HG02981 (cell line): ENCODE measurements at regions not wholly inside any gene's neighbourhood (a gene's known extent, or its start where the extent isn't known, plus 50 kb on each side); places are given as distances from the start of the nearest gene placed in this dataset.
"Not testable (repeated sequence)": the region's sequence is repeated elsewhere in the genome, so short reads cannot be mapped to it uniquely, and the experiment has no call there.

Source experiments
- ATAC-seq: cut with Tn5 transposase; IDR thresholded peaks from one replicate; pipeline ENCODE4 v1.9.1; 2021; ENCODE audit warnings: mild to moderate bottlenecking, moderate library complexity; ENCODE audit not compliant: unreplicated experiment

DNA sequence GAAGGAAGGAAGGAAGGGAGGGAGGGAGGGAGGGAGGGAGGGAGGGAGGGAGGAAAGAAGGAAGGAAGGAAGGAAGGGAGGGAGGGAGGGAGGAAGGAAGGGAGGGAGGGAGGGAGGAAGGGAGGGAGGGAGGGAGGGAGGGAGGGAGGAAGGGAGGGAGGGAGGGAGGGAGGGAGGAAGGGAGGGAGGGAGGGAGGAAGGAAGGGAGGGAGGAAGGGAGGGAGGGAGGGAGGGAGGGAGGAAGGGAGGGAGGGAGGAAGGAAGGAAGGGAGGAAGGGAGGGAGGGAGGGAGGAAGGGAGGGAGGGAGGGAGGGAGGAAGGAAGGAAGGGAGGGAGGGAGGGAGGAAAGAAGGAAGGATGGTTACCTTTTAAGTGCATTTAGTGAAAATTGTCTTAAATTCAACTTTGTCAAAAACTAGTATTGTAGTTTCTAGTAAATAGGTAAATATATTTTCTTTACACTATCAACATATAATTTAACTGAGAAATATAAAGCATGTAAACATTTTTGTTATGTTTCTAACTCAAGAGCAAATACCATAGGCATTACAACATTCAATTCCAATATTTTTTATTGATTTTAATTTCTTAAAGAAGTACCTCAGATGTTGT lies 776.4 kb upstream of the ADGRL3 start:
- ATAC-seq, result not testable (repeated sequence)

DNA sequence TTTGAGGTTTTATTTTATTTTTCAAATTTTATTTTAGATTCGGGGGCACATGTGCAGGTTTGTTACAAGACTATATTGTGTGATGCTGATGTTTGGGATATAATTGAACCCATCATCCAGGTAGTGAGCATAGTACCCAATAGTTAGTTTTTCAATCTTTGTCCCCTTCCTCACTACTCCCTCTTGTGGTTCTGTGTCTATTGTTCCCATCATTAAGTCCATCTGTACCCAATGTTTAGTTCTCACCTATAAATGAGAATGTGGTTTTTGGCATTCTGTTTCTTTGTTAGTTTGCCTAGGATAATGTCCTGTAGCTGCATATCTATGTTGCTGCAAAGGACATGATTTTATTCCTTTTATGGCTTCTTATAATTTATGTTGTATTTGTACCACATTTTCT lies 767.2 kb upstream of the ADGRL3 start:
- ATAC-seq, result no peak

DNA sequence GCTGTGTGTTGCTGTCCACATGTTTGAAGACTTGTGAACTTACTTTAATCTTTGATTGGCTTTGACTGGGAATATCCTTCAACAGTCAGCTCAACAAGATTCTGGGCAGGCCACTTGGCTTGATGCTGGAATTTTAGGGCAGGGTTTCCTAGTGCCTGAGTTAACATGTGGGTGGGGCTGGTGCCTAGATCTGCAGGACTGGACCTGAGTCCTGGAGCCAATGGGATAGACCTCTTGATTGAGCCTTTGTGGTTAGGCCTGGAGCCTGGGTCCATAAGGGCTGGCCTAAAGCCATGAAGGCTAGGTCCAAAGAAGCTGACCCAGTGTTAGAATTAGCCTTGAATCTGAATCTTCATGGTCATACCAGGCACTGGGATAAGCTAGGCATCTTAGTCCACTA lies 757.1 kb upstream of the ADGRL3 start:
- no peak for ATAC-seq

DNA sequence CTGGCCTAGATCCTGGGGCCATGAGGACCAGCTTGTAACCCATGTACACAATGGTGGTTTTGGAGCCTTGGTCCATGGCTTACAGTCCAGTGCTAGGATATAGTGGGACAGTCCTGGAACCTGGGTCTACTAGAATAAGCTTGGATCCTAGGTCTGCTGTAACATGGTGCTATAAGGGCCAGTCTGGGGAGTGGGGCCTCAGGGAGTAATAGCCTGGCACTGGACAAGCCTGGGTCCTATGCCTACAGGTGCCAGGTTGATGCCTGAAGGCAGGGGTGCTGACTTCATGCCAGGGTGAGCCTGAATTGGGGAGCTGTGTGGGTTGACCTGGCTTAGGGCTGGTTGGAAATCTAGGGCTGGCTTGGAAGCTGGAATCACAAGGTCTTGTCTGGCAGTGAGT lies 756.3 kb upstream of the ADGRL3 start:
- no peak for ATAC-seq

DNA sequence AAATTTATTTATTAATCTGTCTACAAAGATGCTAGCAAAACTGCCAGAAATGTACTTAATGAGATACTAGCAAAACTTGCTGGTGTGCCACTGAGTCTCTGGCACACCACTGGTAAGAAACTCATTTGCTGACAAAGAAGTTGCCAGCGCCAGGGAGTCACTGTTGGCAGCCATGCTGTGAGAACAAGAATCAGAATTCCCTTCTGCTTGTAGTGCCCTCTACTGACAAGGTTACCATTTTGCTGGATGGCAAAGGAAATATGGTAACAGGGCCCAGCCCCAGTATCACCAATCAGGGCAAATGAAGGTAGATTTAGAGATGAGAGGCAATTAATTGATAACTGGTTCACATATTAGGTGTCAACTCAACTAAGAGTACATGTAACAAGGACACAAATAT lies 750.1 kb upstream of the ADGRL3 start:
- no peak for ATAC-seq

DNA sequence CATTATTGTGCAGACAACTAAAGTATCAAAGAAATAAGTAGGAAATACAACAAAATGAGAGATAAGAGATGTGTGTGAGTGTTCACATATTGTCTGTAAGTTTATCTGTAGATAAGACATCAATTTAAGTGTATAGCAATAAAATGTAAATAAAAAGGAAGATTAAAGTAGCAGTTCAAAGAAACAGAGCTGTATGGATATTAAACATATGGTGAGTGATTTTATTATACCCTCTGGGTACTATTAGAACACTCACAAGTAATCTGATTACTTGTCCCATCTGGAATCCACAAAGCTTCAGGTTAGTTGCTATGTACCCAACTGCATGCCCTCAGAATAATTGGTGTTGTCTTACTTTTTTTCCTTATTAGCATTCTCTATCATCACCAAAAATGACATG lies 747.9 kb upstream of the ADGRL3 start:
- no peak for ATAC-seq

DNA sequence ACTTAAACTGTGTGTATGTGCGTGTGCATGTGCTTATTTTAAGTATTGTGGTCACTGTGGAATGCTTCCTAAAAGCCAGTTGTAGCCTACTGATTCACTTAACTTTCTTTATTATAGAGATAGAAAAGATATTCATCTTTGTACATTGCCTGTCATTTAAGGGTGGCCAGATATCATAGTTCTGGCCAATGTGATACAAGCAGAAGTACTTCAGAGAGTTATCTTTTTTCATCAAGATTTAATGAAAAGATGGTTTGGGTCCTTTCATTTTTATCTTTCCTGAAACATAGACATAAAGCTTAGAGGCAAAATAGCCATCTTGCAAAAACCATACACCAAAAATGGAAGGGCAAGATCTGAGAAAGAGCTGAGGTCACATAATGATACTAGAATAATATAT lies 744.7 kb upstream of the ADGRL3 start:
- no peak for ATAC-seq

DNA sequence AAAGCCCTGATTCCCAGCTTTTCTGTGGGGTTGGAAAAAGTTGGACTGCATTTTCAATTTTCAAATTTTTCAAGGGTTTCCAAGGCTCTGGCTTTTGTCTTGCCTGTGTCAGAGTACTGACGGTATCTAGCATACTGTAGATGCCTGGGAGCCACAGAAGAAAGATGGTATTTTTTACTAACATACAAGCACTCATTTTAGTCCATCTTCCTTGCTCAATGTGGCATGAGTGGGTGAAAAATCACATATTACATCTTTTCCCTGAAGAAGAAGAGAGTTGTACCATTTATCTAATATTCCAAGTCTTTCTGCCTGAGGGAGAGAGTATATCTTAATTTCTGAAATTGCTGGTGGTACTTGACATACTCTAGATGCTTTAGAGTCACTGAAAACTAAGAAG lies 738.6 kb upstream of the ADGRL3 start:
- ATAC-seq, result no peak

DNA sequence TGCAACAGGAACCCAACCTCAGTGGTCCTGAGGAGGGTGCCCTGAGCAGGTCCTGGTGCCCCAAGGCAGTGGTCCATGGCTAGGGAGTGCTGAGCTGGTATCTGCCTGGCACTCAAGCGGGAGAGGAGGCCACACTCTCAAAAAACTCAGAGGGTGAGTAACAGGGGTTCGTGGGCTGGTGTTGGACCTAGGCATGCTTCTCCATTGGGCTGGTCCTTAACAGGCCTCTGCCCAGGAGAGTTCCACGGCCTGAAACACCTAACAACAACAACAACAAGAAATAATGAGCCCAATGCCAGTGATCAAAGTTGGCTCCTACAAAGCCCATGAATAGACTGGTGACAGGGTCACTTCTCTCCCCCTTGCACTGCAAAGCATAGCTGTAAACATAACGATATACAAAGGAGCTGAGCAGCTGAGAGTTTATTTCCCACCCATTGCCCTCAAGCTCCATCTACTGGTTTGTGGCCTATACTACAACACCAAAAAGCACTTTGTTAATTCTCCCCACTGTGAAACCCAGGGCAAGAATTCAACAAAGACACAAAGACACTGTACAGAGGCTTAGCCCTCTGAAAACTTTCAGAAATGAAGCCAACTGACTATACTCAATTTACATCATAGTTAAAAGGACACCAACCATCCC lies 736.1 kb upstream of the ADGRL3 start:
- ATAC-seq, result no peak

DNA sequence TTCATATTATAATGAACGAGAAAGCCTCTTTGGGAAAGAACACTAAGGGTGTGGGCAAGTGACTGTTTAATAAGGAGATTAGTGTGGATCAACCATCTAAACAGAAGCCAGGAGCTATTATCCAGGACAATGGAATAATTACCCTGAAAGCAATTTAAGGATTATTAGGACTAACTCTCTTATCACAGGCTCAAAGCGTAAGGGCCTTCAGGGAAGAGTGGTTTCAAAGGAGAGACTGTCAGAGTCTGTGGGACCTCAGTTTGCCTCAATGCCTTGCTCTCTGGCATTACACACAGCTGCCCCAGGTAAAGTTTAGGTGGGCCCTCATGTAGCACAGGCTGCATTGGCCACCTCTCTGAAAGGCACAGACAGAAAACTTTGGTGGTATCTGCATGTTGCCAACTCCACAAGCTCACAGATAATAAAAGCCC lies 717.2 kb upstream of the ADGRL3 start:
- ATAC-seq, result no peak

DNA sequence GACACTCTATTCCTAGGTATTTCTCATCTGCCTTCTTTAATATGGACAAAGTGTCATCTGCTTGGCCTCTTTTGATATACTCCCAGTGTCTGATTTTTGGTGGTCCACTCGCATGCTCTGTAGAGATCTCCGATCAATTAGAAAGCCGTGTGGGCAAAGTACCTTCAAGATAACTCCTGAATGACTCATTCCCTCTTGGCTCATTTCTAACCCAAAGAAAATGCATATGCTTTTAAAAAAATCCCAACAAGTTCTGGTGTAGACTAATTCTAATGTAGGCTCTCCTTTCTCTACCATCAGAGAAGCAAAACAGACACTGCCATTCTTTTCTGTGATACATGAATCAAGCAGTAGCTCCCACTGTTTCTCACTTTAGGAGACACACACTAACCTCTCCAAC lies 714.9 kb upstream of the ADGRL3 start:
- ATAC-seq, result no peak

DNA sequence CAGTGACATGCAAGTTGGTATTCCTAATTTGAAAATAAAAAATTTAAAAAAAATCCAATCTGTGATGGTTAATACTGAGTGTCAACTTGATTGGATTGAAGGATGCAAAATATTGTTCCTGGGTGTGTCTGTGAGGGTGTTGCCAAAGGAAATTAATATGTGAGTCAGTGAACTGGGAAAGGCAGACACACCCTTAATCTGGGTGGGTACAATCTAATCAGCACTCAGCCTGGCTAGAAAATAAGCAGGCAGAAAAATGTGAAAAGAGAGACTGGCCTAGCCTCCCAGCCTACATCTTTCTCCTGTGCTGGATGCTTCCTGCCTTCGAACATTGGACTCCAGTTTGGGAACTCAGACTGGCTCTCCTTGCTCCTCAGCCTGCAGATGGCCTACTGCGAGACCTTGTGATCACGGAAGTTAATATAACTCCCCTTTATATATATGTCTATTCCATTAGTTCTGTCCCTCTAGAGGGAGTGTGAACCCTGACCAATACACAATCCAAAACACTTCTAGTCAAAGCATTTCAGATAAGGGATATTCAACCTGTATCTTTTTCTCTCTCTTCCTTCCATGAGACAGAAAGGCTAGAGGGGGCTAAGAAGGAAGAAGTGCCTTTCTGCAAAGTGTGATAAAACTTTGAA lies 712.9 kb upstream of the ADGRL3 start:
- not testable (repeated sequence) for ATAC-seq

DNA sequence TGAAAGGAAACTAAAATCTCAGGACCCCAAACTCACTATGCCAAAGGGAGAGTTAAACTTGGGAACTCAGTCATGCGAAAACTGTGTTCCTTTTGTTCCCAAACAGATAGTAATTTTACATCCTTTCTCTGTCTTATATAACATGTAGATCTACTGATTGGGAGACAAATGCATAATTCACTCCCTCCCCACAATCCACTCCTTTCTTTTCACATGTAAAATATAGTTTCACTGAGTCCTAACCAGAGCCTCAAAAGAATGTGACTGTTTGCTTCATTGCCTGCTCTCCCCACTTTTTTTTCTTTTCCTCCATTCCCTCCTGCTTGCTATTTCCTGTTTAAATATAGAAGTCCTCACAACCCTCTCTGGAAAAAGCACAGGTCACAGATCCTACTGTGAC lies 699.3 kb upstream of the ADGRL3 start:
- no peak for ATAC-seq

DNA sequence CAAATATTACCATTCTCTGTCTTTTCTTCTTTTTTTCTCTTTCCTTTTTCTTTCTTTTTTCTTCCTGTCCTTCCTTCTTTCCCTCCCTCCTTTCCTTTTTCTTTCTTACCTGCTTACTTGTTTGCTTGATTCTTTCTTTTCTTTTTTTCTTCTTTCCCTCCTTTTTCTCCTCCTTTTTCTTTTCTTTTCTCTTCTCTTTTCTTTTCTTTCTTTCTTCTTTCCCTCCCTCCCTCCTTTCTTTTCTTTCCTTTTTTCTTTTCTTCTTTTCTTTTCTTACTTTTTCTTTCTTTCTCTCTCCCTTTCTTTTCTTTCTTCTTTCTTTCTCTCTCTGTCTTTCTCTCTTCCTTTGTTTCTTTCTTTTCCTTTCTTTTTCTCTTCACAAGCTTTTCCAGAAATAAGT lies 697.4 kb upstream of the ADGRL3 start:
- ATAC-seq, result no peak

DNA sequence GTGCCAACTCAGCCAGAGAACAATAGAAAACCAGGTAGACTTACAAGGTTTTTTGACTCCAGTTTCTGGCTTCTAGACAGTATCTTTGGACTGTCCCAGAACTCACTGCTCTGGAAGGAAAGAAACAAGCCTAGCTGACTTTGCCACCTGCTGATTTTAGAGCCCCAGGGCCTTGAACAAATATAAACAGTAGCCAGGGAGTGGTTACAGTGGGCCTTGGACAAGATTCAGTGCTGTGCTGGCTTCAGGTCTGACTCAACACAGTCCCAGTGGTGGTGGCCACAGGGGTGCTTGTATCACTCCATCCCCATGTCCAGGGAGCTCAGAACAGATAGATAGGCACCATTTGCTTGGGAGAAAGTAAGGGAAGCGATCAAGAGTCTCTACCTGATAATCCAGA lies 694.1 kb upstream of the ADGRL3 start:
- ATAC-seq, result no peak

DNA sequence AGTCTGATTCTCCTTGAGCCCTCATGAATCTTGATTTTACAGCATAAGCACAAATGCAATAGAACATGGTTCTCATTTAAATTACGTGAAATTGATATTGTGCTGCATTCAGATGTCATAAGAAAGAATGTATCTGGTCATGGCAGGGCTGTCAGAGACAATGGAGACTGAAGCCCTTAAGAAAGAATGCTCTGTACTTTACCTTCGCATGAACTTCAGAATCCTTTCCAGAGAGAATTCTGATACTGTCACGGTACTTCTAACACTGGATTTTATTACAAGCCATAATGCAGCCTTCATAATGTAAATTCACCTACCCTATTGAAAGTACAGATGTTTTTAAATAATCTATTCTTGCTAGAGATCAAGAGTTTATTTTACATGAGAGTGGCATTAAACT lies 677.9 kb upstream of the ADGRL3 start:
- no peak for ATAC-seq

DNA sequence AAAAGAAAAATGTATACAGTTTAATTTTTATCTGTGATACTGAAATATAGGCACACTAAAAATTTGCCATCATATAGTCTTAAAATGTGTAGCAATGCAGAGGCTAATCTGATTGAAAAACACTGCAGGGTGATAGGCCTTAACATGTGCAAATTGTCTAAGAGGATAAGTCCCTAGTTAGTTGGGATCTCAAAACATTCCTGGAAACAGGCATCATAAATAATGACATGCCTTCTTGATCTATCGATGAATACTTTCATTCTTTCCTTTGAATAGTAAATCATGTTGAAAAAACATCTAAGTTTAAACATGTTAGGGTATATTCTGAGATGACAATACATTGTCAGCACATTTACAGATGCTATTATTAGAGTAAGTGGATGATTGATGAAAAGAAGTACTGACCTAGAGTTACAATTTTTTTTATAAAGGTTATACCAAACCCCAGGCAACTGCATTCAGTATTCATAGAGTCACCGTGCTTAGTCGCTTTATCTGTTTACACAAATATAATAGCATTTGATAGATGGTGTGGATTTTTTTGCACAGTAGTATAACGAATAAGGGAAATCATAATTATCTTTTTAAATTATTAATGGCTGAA lies 668.2 kb upstream of the ADGRL3 start:
- ATAC-seq, result no peak

DNA sequence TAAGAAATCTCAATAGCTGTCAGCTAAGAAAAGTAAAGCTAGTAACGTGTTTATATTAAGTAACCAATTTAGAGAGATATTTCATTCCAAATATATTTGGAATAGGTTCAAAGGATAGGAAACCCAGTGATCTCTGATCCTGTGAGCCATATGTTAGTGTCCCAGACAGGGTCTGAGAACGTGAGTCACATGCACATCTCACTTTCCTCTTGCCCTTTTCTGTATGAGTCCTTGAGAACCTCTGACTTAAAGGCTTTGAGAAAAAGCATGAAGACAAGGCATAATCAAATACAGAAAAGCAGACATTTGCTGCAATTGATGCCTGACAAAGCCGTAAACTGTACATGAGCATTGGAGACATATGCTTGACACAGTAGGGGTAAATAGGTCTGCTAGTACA lies 655.1 kb upstream of the ADGRL3 start:
- no peak for ATAC-seq

DNA sequence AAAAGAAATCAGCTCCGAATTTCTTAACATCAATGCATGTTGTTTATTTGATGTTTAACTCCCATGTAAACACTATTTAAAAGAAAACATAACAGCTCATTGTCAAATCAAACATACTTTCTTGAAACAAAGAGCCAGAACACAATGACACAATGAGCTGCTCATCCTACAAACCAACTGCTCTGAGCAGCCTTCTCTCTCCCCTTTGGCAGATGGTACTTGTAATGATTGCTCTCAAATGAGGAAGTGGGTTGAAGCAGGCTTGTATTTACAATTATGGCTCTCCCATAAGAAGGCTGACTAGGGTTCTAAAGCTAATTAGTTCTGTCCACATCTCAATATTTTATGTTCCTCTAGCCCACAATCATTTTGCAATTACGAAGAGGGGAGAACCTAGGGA lies 637.8 kb upstream of the ADGRL3 start:
- ATAC-seq, result no peak

DNA sequence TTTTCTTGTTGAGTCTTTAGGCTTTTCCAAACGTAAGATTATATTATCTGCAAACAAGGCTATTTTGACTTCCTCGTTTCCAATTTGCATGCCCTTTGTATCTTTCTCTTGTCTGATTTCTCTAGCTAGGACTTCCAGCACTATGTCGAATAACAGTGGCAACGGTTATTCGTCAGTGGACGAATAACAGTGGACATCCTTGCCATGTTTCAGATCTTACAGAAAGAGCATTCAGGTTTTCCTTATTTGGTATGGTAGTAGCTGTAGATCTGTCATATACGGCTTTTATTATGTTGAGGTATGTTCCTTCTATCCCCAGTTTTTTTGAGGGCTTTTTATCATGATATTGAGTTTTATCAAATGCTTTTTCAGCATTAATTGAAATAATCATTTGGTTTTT lies 634.6 kb upstream of the ADGRL3 start:
- no peak for ATAC-seq

DNA sequence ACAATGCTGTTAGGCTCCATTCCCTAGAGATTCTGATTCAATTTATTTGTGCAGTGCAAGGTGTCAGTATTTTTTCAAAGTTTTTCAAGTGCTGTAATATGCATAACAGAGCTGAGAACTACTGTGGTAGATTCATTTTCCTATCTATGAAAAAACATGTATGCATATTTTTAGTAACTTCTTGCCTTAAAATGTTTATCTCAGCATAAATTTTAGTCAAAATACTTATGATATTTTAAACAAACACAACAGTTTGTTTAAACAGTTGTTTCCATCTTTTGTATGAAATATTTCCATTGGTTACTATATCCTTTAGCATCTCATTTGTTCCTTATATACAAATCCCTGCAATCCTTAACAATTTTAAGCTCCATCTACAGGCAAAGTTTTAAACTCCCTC lies 624.8 kb upstream of the ADGRL3 start:
- ATAC-seq, result no peak

DNA sequence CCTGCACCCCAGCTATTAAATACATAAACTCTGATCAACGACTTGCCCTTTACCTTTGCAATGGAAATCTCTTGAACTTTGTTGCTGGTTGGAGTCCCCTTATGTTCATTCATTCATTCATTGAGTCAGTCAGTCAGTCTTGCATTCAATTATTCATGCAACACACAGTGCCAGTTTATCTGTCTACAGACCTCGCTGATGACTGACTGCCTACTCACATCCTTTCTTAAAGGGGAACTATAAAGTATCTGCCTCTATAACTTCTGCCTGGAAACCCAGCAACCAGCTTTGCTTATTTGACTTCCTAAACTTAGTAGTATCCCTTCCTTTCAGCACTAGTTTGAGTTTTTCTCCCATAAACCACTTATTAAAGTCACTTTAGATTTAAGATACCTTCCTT lies 620.8 kb upstream of the ADGRL3 start:
- ATAC-seq, result no peak
